OCI-LY3 (cell line): ENCODE measurements at regions not wholly inside any gene's neighbourhood (a gene's known extent, or its start where the extent isn't known, plus 50 kb on each side); places are given as distances from the start of the nearest gene placed in this dataset.

Experiments used
- EZH2phosphoT487 ChIP-seq: fragments of 200-600 bp; shearing (Covaris generic); IDR thresholded peaks from 2 replicates; pipeline ENCODE4 v1.6.1; 2018; ENCODE audit warnings: antibody characterized with exemption, mixed run types, low read depth
- TF ChIP-seq, protein P1 (sequence below): fragments of 200-600, 300-600 bp; sonication (generic); IDR thresholded peaks from 2 replicates; pipeline ENCODE4 v1.5.1; 2014; ENCODE audit warnings: antibody characterized with exemption, low read length, low read depth

DNA sequence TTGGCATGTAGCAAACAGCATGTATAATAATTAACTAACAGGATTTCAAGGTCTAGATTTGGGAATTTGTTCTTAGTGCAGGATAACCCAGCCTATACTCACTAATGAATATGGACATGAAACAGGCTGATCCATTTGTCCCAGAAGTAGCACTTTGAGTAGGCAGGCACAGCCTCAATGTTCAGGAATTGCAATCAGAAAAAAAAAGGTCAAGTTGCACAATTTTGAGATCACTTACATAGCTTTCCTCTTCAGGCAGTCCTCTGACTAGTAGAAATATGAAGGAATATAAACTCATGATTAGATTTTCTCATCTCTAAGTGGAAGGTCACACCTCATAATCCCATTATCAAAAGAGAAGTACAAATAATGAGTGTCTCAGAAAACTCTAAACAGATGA lies 921.4 kb upstream of the CELF2 start:
- TF ChIP-seq, protein P1, sequence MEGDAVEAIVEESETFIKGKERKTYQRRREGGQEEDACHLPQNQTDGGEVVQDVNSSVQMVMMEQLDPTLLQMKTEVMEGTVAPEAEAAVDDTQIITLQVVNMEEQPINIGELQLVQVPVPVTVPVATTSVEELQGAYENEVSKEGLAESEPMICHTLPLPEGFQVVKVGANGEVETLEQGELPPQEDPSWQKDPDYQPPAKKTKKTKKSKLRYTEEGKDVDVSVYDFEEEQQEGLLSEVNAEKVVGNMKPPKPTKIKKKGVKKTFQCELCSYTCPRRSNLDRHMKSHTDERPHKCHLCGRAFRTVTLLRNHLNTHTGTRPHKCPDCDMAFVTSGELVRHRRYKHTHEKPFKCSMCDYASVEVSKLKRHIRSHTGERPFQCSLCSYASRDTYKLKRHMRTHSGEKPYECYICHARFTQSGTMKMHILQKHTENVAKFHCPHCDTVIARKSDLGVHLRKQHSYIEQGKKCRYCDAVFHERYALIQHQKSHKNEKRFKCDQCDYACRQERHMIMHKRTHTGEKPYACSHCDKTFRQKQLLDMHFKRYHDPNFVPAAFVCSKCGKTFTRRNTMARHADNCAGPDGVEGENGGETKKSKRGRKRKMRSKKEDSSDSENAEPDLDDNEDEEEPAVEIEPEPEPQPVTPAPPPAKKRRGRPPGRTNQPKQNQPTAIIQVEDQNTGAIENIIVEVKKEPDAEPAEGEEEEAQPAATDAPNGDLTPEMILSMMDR = no peak
- no peak for TF ChIP-seq EZH2phosphoT487
